ENCODE measurements at regions not wholly inside any gene's neighbourhood (a gene's known extent, or its start where the extent isn't known, plus 50 kb on each side); places are given as distances from the start of the nearest gene placed in this dataset.

GRCh38 chr7:21076054-21076453, 289.4 kb upstream of the SP8 start:
- Histone ChIP-seq H3K79me2 (ENCODE audit: low read depth) (no peaks in the 10 kb centered on the region), H3K4me1 (peaks cover 29% of the 10 kb centered on the region), H3K9me3 (ENCODE audit: low read depth) (no peaks in the 10 kb centered on the region), H3F3A (ENCODE audit: low read depth) (peaks cover 12% of the 10 kb centered on the region), H3K4me2 (peak overlapping the region; percentile 30), H3K27me3 (no peaks in the 10 kb centered on the region), H3K9ac (no peak overlapping the region), H4K20me1 (ENCODE audit: low read depth) (no peaks in the 10 kb centered on the region), H3K36me3 (no peaks in the 10 kb centered on the region), H2AFZ (replicated peaks) (peak overlapping the region; percentile 58), H3K27ac (peak overlapping the region; percentile 45), H3K4me3 (no peak overlapping the region)
- H3K36me3 Mint-ChIP-seq, result no peaks in the 10 kb centered on the region
- H3K4me1 Mint-ChIP-seq, result peaks cover 11% of the 10 kb centered on the region
- H3K9me3 Mint-ChIP-seq, result no peaks in the 10 kb centered on the region
- H3K4me3 Mint-ChIP-seq, result no peak overlapping the region
- peaks cover 7% of the 10 kb centered on the region for H3K27me3 Mint-ChIP-seq (ENCODE audit: insufficient read depth, low read depth)
- DNase-seq (ENCODE audit: low spot score), result peak; percentile 28
- no peak overlapping the region for H3K27ac Mint-ChIP-seq
- TF ChIP-seq EZH2 (IDR thresholded peaks at IDR 0.05) (no peak), EZH2phosphoT487 (IDR thresholded peaks at IDR 0.05) (no peak), CTCF (IDR thresholded peaks at IDR 0.05) (no peak)

- DNase-seq (ENCODE audit: low spot score), result no peak
- no peaks in the 10 kb centered on the region for H3K9me3 Mint-ChIP-seq
- H3K4me2 ChIP-seq, result peak overlapping the region; percentile 30
- no peaks in the 10 kb centered on the region for H3K9me3 ChIP-seq (ENCODE audit: low read depth)
- peaks cover 12% of the 10 kb centered on the region for H3F3A ChIP-seq (ENCODE audit: low read depth)
- H3K36me3 Mint-ChIP-seq, result no peaks in the 10 kb centered on the region
- TF ChIP-seq EZH2 (IDR thresholded peaks at IDR 0.05) (no peak), CTCF (IDR thresholded peaks at IDR 0.05) (no peak), EZH2phosphoT487 (IDR thresholded peaks at IDR 0.05) (no peak)
- peaks cover 7% of the 10 kb centered on the region for H3K27me3 Mint-ChIP-seq (ENCODE audit: insufficient read depth, low read depth)
- no peaks in the 10 kb centered on the region for H3K36me3 ChIP-seq
- peak overlapping the region; percentile 3 for H2AFZ ChIP-seq (replicated peaks)
- H3K4me3 Mint-ChIP-seq, result no peak overlapping the region
- no peak overlapping the region for H3K9ac ChIP-seq
- H4K20me1 ChIP-seq (ENCODE audit: low read depth), result no peaks in the 10 kb centered on the region
- no peaks in the 10 kb centered on the region for H3K27me3 ChIP-seq
- no peak overlapping the region for H3K4me3 ChIP-seq
- H3K4me1 ChIP-seq, result peaks cover 29% of the 10 kb centered on the region
- H3K27ac ChIP-seq, result no peak overlapping the region
- H3K27ac Mint-ChIP-seq, result no peak overlapping the region
- H3K4me1 Mint-ChIP-seq, result peaks cover 11% of the 10 kb centered on the region
- H3K79me2 ChIP-seq (ENCODE audit: low read depth), result no peaks in the 10 kb centered on the region
These were observed 289.9 kb upstream of the SP8 start for GRCh38 chr7:21076574-21076973.

- Histone ChIP-seq H3K9ac (no peak overlapping the region), H3K27ac (no peak overlapping the region), H3K27me3 (no peaks in the 10 kb centered on the region), H4K20me1 (ENCODE audit: low read depth) (no peaks in the 10 kb centered on the region), H3K4me3 (no peak overlapping the region), H3K79me2 (ENCODE audit: low read depth) (no peaks in the 10 kb centered on the region), H2AFZ (replicated peaks) (no peak overlapping the region), H3K9me3 (ENCODE audit: low read depth) (no peaks in the 10 kb centered on the region), H3K36me3 (no peaks in the 10 kb centered on the region), H3K4me1 (peaks cover 29% of the 10 kb centered on the region), H3K4me2 (no peak overlapping the region), H3F3A (ENCODE audit: low read depth) (peaks cover 12% of the 10 kb centered on the region)
- Mint-ChIP-seq H3K36me3 (no peaks in the 10 kb centered on the region), H3K4me3 (no peak overlapping the region), H3K27ac (no peak overlapping the region), H3K4me1 (peaks cover 11% of the 10 kb centered on the region), H3K9me3 (no peaks in the 10 kb centered on the region), H3K27me3 (ENCODE audit: insufficient read depth, low read depth) (peaks cover 7% of the 10 kb centered on the region)
- no peak for TF ChIP-seq CTCF (IDR thresholded peaks at IDR 0.05)
- no peak for TF ChIP-seq EZH2 (IDR thresholded peaks at IDR 0.05)
- no peak for TF ChIP-seq EZH2phosphoT487 (IDR thresholded peaks at IDR 0.05)
- no peak for DNase-seq (ENCODE audit: low spot score)
These were observed 290.9 kb upstream of the SP8 start for GRCh38 chr7:21077602-21078001.

Measured in neural progenitor cell (in vitro differentiated cells).